ENCODE measurements at regions not wholly inside any gene's neighbourhood (a gene's known extent, or its start where the extent isn't known, plus 50 kb on each side); places are given as distances from the start of the nearest gene placed in this dataset.
"Not testable (repeated sequence)": the region's sequence is repeated elsewhere in the genome, so short reads cannot be mapped to it uniquely, and the experiment has no call there.

GRCh38 chr20:39983183-39983582 lies 705.9 kb downstream of the MAFB start:
- DNase-seq (ENCODE audit: low read depth): no peak

GRCh38 chr20:39974966-39975501 lies 714.0 kb downstream of the MAFB start:
- DNase-seq (ENCODE audit: low read depth): no peak

GRCh38 chr20:39968495-39968894 lies 720.5 kb downstream of the MAFB start:
- DNase-seq (ENCODE audit: low read depth): no peak

GRCh38 chr20:39967806-39968205 lies 721.2 kb downstream of the MAFB start:
- DNase-seq (ENCODE audit: low read depth): no peak

- no peak for DNase-seq (ENCODE audit: low read depth)
Observed at GRCh38 chr20:39961637-39962244, 727.3 kb downstream of the MAFB start.

GRCh38 chr20:39960522-39961428 lies 728.3 kb downstream of the MAFB start:
- DNase-seq (ENCODE audit: low read depth): no peak

- not testable (repeated sequence) for DNase-seq (ENCODE audit: low read depth)
Observed at GRCh38 chr20:39957911-39958310, 731.1 kb downstream of the MAFB start.

- DNase-seq (ENCODE audit: low read depth): no peak
Observed at GRCh38 chr20:39954621-39955020, 734.4 kb downstream of the MAFB start.

- DNase-seq (ENCODE audit: low read depth): no peak
Observed at GRCh38 chr20:39946931-39947330, 742.1 kb downstream of the MAFB start.

- DNase-seq (ENCODE audit: low read depth): no peak
Observed at GRCh38 chr20:39946053-39946810, 742.8 kb downstream of the MAFB start.

GRCh38 chr20:39944861-39945260 lies 744.2 kb downstream of the MAFB start:
- DNase-seq (ENCODE audit: low read depth): no peak

GRCh38 chr20:39943336-39943735 lies 745.7 kb downstream of the MAFB start:
- DNase-seq (ENCODE audit: low read depth): no peak

- no peak for DNase-seq (ENCODE audit: low read depth)
Observed at GRCh38 chr20:39941245-39941644, 747.8 kb downstream of the MAFB start.

- DNase-seq (ENCODE audit: low read depth): no peak
Observed at GRCh38 chr20:39939241-39939865, 749.7 kb downstream of the MAFB start.

GRCh38 chr20:39936401-39936800 lies 752.6 kb downstream of the MAFB start:
- DNase-seq (ENCODE audit: low read depth): no peak

- no peak for DNase-seq (ENCODE audit: low read depth)
Observed at GRCh38 chr20:39935901-39936300, 753.1 kb downstream of the MAFB start.

- DNase-seq (ENCODE audit: low read depth): no peak
Observed at GRCh38 chr20:39916236-39916765, 772.7 kb downstream of the MAFB start.

- DNase-seq (ENCODE audit: low read depth): no peak
Observed at GRCh38 chr20:39913274-39913673, 775.8 kb downstream of the MAFB start.

GRCh38 chr20:39911497-39911896 lies 777.5 kb downstream of the MAFB start:
- no peak for DNase-seq (ENCODE audit: low read depth)

GRCh38 chr20:39910536-39910935 lies 778.5 kb downstream of the MAFB start:
- no peak for DNase-seq (ENCODE audit: low read depth)

GRCh38 chr20:39909447-39909846 lies 779.6 kb downstream of the MAFB start:
- DNase-seq (ENCODE audit: low read depth): no peak

Data from amniotic epithelial cell (primary cell).